Naive thymus-derived CD4-positive, alpha-beta T cell (primary cell): ENCODE measurements at regions not wholly inside any gene's neighbourhood (a gene's known extent, or its start where the extent isn't known, plus 50 kb on each side); places are given as distances from the start of the nearest gene placed in this dataset.
A peak's percentile ranks its signal among the peaks of the same experiment; 100 is the strongest.

Source experiments
- ATAC-seq: fragments of 150-1000 bp; cut with Tn5 transposase; 2 replicates; pipeline ENCODE4 v1.10.0; 2021; ENCODE audit warnings: mild to moderate bottlenecking, moderate library complexity
- CTCF ChIA-PET: fragments of 350-600 bp; sonication (Branson Sonifier 250); formaldehyde crosslinking; loops from one replicate; lab custom pipeline; 2021; ENCODE audit warnings: antibody characterized with exemption; lab: Charles Lee
- POLR2A ChIA-PET: fragments of 350-600 bp; sonication (Branson Sonifier 250); formaldehyde crosslinking; loops from one replicate; lab custom pipeline; 2021; ENCODE audit warnings: antibody characterized with exemption, inconsistent platforms; lab: Charles Lee
- DNase-seq, 9 donors: peaks; one replicate each; pipeline versions ENCODE4 v3.0.0 to v3.0.0-alpha.2; 2020 to 2022; ENCODE audit warnings: mixed read lengths in 1 of 9
- H3K27ac ChIP-seq: one replicate; pipeline ENCODE4 v1.7.0; 2013; ENCODE audit warnings: mild to moderate bottlenecking, low read depth, low read length, moderate library complexity
- H3K27me3 ChIP-seq, 2 donors: one replicate each; pipeline ENCODE4 v1.7.0; 2013; ENCODE audit warnings: low read length in 2 of 2, mild to moderate bottlenecking in 2 of 2, moderate library complexity in 2 of 2; ENCODE audit not compliant: control insufficient read depth in 2 of 2, insufficient read depth in 2 of 2
- H3K36me3 ChIP-seq, 3 experiments: 1 replicate in 2 of 3; 2 replicates in 1 of 3; pipeline ENCODE4 v1.7.0; 2013; ENCODE audit warnings: low read length in 3 of 3, mild to moderate bottlenecking in 3 of 3, moderate library complexity in 1 of 3; ENCODE audit not compliant: insufficient read depth in 3 of 3, control insufficient read depth in 2 of 3
- H3K4me1 ChIP-seq, 2 donors: one replicate each; pipeline ENCODE4 v1.7.0; 2013; ENCODE audit warnings: low read length in 2 of 2, mild to moderate bottlenecking in 2 of 2, moderate library complexity in 1 of 2; ENCODE audit not compliant: control insufficient read depth in 2 of 2, insufficient read depth in 2 of 2
- H3K4me3 ChIP-seq: 2 replicates; pipeline ENCODE4 v1.7.0; 2013; ENCODE audit warnings: mild to moderate bottlenecking, low read length
- H3K9me3 ChIP-seq, 3 experiments: 1 replicate in 2 of 3; 2 replicates in 1 of 3; pipeline ENCODE4 v1.7.0; 2013; ENCODE audit warnings: low read length in 3 of 3; ENCODE audit not compliant: control insufficient read depth in 2 of 3
- H3K27ac Mint-ChIP-seq, 9 donors: one replicate each; pipeline ENCODE4 v1.8.0; 2020 to 2022; ENCODE audit warnings: mixed read lengths in 9 of 9, mild to moderate bottlenecking in 8 of 9, moderate library complexity in 5 of 9, inconsistent platforms in 2 of 9
- H3K27me3 Mint-ChIP-seq, 5 donors: one replicate each; pipeline ENCODE4 v1.8.0; 2021 to 2022; ENCODE audit warnings: mixed read lengths in 5 of 5, mild to moderate bottlenecking in 1 of 5
- H3K36me3 Mint-ChIP-seq, 5 donors: one replicate each; pipeline ENCODE4 v1.8.0; 2020 to 2022; ENCODE audit warnings: mixed read lengths in 5 of 5, mild to moderate bottlenecking in 3 of 5, inconsistent platforms in 1 of 5
- H3K4me1 Mint-ChIP-seq, 7 donors: one replicate each; pipeline ENCODE4 v1.8.0; 2020 to 2022; ENCODE audit warnings: mixed read lengths in 7 of 7, mild to moderate bottlenecking in 3 of 7, inconsistent platforms in 1 of 7
- H3K4me3 Mint-ChIP-seq, 10 donors: one replicate each; pipeline ENCODE4 v1.8.0; 2020 to 2022; ENCODE audit warnings: mild to moderate bottlenecking in 10 of 10, mixed read lengths in 10 of 10, moderate library complexity in 6 of 10, inconsistent platforms in 2 of 10
- H3K9me3 Mint-ChIP-seq, 11 donors: one replicate each; pipeline ENCODE4 v1.8.0; 2020 to 2022; ENCODE audit warnings: mixed read lengths in 11 of 11, mild to moderate bottlenecking in 4 of 11, inconsistent platforms in 1 of 11, moderate library complexity in 1 of 11
- intact Hi-C, 2 donors: fragments of 100-400 bp; cut with micrococcal nuclease; formaldehyde crosslinking; loops; one replicate each; pipeline ENCODE4 v1.15.1; 2023

- POLR2A ChIA-PET: no interaction called here
- intact Hi-C loops: no loop called here
- H3K36me3 ChIP-seq: no peaks in the 10 kb centered on the region
- ATAC-seq: no peak
- no peaks in the 10 kb centered on the region for H3K27me3 Mint-ChIP-seq
- no peak overlapping the region for H3K4me3 ChIP-seq
- H3K27ac Mint-ChIP-seq: no peak overlapping the region
- no peak overlapping the region for H3K4me3 Mint-ChIP-seq
- H3K36me3 Mint-ChIP-seq: no peaks in the 10 kb centered on the region
- H3K27me3 ChIP-seq: no peaks in the 10 kb centered on the region
- H3K4me1 ChIP-seq: no peaks in the 10 kb centered on the region
- no peak for DNase-seq
- no peaks in the 10 kb centered on the region for H3K4me1 Mint-ChIP-seq
- H3K9me3 Mint-ChIP-seq: peaks cover 0 to 11% (median 0%) of the 10 kb centered on the region in 11 donors
- no peak overlapping the region for H3K27ac ChIP-seq
- no peaks in the 10 kb centered on the region for H3K9me3 ChIP-seq
- CTCF ChIA-PET: no interaction called here
These were observed 371.3 kb downstream of the SLITRK5 start for GRCh38 chr13:88042489-88042888.

GRCh38 chr13:88051746-88052482 is 380.7 kb downstream of the SLITRK5 start:
- DNase-seq (no peak), ATAC-seq (no peak)
- Mint-ChIP-seq H3K27ac (no peak overlapping the region), H3K36me3 (no peaks in the 10 kb centered on the region), H3K27me3 (no peaks in the 10 kb centered on the region), H3K4me3 (no peak overlapping the region), H3K4me1 (peaks cover 0 to 1% (median 0%) of the 10 kb centered on the region in 7 donors), H3K9me3 (peaks cover 0 to 15% (median 4%) of the 10 kb centered on the region in 11 donors)
- no peaks in the 10 kb centered on the region for H3K4me1 ChIP-seq
- H3K9me3 ChIP-seq: no peaks in the 10 kb centered on the region
- CTCF ChIA-PET: no interaction called here
- H3K36me3 ChIP-seq: no peaks in the 10 kb centered on the region
- no peak overlapping the region for H3K4me3 ChIP-seq
- H3K27me3 ChIP-seq: no peaks in the 10 kb centered on the region
- no peak overlapping the region for H3K27ac ChIP-seq
- POLR2A ChIA-PET: no interaction called here
- intact Hi-C loops: no loop called here

- no peak overlapping the region for H3K4me3 ChIP-seq
- ChIA-PET POLR2A (no interaction called here), CTCF (no interaction called here)
- H3K9me3 ChIP-seq: no peaks in the 10 kb centered on the region
- H3K4me1 ChIP-seq: no peaks in the 10 kb centered on the region
- H3K36me3 ChIP-seq: no peaks in the 10 kb centered on the region
- Mint-ChIP-seq H3K4me1 (no peaks in the 10 kb centered on the region), H3K36me3 (no peaks in the 10 kb centered on the region), H3K9me3 (peaks cover 0 to 19% (median 4%) of the 10 kb centered on the region in 11 donors), H3K27ac (no peak overlapping the region), H3K4me3 (no peak overlapping the region), H3K27me3 (no peaks in the 10 kb centered on the region)
- intact Hi-C loops: no loop called here
- DNase-seq (no peak), ATAC-seq (no peak)
- no peaks in the 10 kb centered on the region for H3K27me3 ChIP-seq
- H3K27ac ChIP-seq: no peak overlapping the region
These were observed 392.6 kb downstream of the SLITRK5 start for GRCh38 chr13:88063741-88064140.

GRCh38 chr13:88066847-88067246 is 395.7 kb downstream of the SLITRK5 start:
- Histone ChIP-seq H3K27me3 (no peaks in the 10 kb centered on the region), H3K27ac (no peak overlapping the region), H3K4me1 (no peaks in the 10 kb centered on the region), H3K9me3 (no peaks in the 10 kb centered on the region), H3K36me3 (no peaks in the 10 kb centered on the region), H3K4me3 (no peak overlapping the region)
- Mint-ChIP-seq H3K27me3 (no peaks in the 10 kb centered on the region), H3K36me3 (no peaks in the 10 kb centered on the region), H3K27ac (no peak overlapping the region), H3K9me3 (peaks cover 0 to 18% (median 4%) of the 10 kb centered on the region in 11 donors), H3K4me3 (no peak overlapping the region), H3K4me1 (no peaks in the 10 kb centered on the region)
- ChIA-PET CTCF (no interaction called here), POLR2A (no interaction called here)
- ATAC-seq (no peak), DNase-seq (no peak)
- intact Hi-C loops: no loop called here

GRCh38 chr13:88068316-88068715 is 397.1 kb downstream of the SLITRK5 start:
- no peak overlapping the region for H3K27ac Mint-ChIP-seq
- no peaks in the 10 kb centered on the region for H3K36me3 ChIP-seq
- no peak overlapping the region for H3K27ac ChIP-seq
- H3K9me3 ChIP-seq: no peaks in the 10 kb centered on the region
- ChIA-PET CTCF (interaction anchor here (0.6 kb wide), 1 partner anchor 84 kb away, joined by 4 read pairs; no protein-coding TSS in a partner anchor), POLR2A (no interaction called here)
- no peaks in the 10 kb centered on the region for H3K27me3 ChIP-seq
- ATAC-seq (no peak), DNase-seq (no peak)
- H3K27me3 Mint-ChIP-seq: no peaks in the 10 kb centered on the region
- no peak overlapping the region for H3K4me3 Mint-ChIP-seq
- intact Hi-C loops: no loop called here
- H3K36me3 Mint-ChIP-seq: no peaks in the 10 kb centered on the region
- peaks cover 0 to 9% (median 2%) of the 10 kb centered on the region in 11 donors for H3K9me3 Mint-ChIP-seq
- no peak overlapping the region for H3K4me3 ChIP-seq
- no peaks in the 10 kb centered on the region for H3K4me1 ChIP-seq
- H3K4me1 Mint-ChIP-seq: no peaks in the 10 kb centered on the region

- H3K4me1 Mint-ChIP-seq: no peaks in the 10 kb centered on the region
- Histone ChIP-seq H3K27ac (no peak overlapping the region), H3K36me3 (no peaks in the 10 kb centered on the region), H3K27me3 (no peaks in the 10 kb centered on the region), H3K4me1 (no peaks in the 10 kb centered on the region), H3K4me3 (no peak overlapping the region), H3K9me3 (no peaks in the 10 kb centered on the region)
- no peak overlapping the region for H3K27ac Mint-ChIP-seq
- intact Hi-C loops: no loop called here
- CTCF ChIA-PET: no interaction called here
- H3K27me3 Mint-ChIP-seq: no peaks in the 10 kb centered on the region
- peak in 1 of 9 donors; percentile 8 for DNase-seq
- no peaks in the 10 kb centered on the region for H3K36me3 Mint-ChIP-seq
- no peak for ATAC-seq
- H3K9me3 Mint-ChIP-seq: peaks cover 0 to 9% (median 2%) of the 10 kb centered on the region in 11 donors
- H3K4me3 Mint-ChIP-seq: no peak overlapping the region
- POLR2A ChIA-PET: no interaction called here
These were observed 397.8 kb downstream of the SLITRK5 start for GRCh38 chr13:88068975-88069374.

GRCh38 chr13:88071371-88071770 is 400.2 kb downstream of the SLITRK5 start:
- Mint-ChIP-seq H3K4me3 (no peak overlapping the region), H3K4me1 (no peaks in the 10 kb centered on the region), H3K9me3 (peaks cover 0 to 6% (median 0%) of the 10 kb centered on the region in 11 donors), H3K27ac (no peak overlapping the region), H3K27me3 (no peaks in the 10 kb centered on the region), H3K36me3 (no peaks in the 10 kb centered on the region)
- no peaks in the 10 kb centered on the region for H3K27me3 ChIP-seq
- H3K9me3 ChIP-seq: no peaks in the 10 kb centered on the region
- intact Hi-C loops: no loop called here
- ChIA-PET CTCF (no interaction called here), POLR2A (no interaction called here)
- no peak overlapping the region for H3K27ac ChIP-seq
- no peak overlapping the region for H3K4me3 ChIP-seq
- no peak for ATAC-seq
- no peaks in the 10 kb centered on the region for H3K4me1 ChIP-seq
- no peak for DNase-seq
- H3K36me3 ChIP-seq: no peaks in the 10 kb centered on the region
